ENCODE measurements at regions not wholly inside any gene's neighbourhood (a gene's known extent, or its start where the extent isn't known, plus 50 kb on each side); places are given as distances from the start of the nearest gene placed in this dataset.
A peak's percentile ranks its signal among the peaks of the same experiment; 100 is the strongest.
"Not testable (repeated sequence)": the region's sequence is repeated elsewhere in the genome, so short reads cannot be mapped to it uniquely, and the experiment has no call there.

DNA sequence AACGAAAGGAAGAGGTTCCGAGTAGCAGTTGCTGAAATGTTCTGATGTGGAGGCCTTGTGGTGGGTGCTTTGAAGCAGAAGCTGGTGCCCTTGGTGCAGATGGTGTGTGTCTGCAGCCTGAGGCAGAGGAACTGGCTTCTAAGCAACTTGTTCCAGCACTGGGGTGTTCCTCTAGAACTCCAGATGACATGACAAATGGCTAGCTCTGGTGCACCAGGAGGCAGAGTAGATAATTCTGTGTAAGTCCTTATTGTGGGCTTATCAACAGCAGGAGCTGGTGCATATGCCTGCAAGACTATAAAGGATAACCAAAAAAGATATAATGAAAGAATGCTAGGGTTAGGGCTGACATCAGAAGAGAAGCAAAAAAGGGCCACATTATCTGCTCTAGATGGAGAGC is 76.5 kb downstream of the ARL5B start:
- DNase-seq (ENCODE audit: low read depth in 4 of 4, low spot score in 2 of 4) = no peak

DNA sequence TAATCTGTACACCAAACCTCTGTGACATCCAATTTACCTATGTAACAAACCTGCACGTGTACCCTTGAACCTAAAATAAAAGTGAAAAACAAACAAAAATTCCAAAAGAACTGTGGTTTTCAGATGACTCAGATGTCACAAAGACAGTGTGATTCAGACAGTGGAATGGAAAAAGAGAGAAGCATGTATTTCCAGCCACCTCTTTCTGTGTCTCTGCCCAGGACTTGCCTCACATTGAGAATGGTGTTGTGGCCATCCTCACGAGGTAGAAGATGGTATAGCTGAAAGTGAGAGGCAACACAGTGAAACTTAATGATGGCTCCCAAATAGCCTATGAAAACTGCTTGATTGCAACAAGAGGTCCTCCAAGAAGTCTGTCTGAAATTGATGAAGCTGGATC is 78.0 kb downstream of the ARL5B start:
- DNase-seq (ENCODE audit: low read depth in 4 of 4, low spot score in 2 of 4) = no peak

DNA sequence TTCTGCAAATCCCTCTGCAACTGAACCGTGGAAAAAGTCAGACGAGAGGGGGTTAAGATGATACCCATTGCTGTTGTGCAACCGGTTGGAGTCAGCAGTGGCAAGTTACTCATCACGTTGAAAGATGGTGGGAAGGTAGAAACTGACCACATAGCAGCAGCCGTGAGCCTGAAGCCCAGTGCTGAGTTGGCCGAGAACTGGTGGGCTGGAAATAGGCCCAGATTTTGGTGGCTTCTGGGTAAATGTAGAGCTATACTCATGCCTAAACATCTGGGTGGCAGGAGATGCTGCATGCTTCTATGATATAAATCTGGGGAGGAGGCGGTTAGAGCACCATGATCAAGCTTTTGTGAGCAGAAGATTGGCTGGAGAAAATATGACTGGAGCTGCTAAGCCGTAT is 78.6 kb downstream of the ARL5B start:
- DNase-seq (ENCODE audit: low read depth in 4 of 4, low spot score in 2 of 4) = no peak

DNA sequence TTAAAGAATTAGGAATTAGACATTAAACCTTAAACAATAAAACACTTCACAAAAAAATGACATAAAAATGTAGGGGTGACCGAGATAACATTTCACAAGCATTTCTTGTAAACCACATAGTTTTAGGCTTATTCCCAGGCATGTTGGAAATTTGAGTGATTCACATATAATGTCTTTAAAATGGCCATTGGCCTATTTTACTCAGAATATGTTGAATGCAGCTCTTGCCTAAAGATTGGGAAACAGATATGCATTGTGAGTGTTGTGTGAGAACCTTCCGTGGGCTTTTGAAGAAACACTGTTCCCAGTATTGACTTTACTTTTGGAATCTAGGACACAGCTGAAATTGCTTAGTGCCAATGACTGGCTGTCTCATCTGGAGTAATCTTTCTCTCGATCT is 79.6 kb downstream of the ARL5B start:
- no peak for DNase-seq (ENCODE audit: low read depth in 4 of 4, low spot score in 2 of 4)

DNA sequence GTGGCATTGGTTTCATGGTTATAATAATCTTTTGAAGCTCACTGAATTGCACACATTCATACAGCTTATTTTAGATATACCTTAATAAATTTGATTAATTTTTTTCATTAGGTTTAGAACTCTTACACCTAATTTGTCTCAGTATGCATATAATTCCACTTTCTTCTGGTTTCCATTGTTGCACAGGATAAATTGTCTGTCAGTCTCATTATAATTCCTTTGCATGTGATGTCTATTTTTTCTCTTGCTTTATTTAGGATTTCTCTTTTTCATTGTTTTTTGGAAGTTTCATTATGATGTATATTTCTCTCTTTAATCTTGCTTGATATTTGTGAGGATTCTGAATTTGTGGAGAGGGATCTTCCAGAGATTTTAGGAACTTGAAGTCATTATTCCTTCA is 84.7 kb downstream of the ARL5B start:
- no peak for DNase-seq (ENCODE audit: low read depth in 4 of 4, low spot score in 2 of 4)

DNA sequence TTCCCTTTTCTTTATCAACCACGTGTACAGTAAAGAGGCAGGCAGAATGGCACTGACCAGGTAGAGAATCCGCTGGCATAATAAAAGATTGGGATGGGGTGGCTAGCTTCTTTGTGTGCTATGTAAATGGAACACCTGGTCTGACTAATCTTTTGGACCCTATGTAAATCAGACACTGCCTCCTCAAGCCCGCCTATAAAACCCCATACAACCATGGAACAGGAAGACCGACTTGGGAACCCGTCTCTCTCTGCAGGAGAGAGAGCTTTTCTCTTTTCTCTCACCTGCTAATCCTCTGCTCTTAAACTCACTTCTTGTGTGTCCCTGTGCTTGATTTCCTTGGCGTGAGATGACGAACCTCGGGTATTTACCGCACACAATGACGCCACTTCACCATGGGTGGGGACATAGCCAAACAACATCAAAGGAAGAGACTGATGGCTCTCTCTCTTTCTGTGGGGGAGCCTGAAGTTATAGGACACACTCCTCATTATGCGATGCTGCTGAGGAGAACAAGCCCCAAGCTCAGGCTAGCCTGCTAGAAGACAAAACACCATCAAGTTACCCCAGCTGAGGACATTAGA is 94.2 kb downstream of the ARL5B start:
- DNase-seq (ENCODE audit: low read depth in 4 of 4, low spot score in 2 of 4) = no peak

DNA sequence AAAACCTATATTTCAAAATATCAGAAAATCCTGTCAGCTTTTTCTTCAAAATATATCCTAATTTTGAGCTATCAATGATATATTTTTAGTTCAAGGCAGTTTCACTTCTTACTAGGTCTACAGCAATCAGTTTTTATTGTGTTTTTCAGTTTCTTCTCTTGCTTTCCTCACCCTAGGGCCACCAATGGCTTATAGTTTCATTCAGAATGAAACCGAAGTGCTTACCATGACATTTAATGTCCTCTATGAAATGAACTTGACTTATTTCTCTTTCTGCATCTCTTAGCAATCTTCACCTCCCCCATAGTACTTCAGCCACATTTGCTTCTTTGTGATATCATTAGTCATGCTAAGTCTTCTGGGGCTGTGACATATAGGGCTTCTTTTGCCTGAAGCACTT is 100.3 kb downstream of the ARL5B start:
- no peak for DNase-seq (ENCODE audit: low read depth in 4 of 4, low spot score in 2 of 4)

DNA sequence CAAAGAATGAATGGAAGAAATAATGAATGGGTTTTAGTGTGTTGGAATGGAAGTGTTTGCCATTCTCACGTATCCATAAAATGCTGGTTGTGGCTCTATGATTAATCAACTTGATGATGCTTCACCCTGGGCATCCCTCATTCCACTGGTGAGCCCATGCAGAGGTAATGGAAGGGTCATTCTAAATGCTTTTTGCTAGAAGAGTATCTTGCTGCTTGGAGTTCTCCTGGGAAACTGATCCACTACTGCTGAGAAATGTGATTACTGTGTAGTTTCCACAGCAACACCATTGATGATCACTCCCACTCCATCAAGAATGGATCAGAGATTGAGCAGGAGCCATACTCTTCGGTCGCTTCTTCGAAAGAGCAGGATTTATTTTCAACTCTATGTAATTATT is 101.6 kb downstream of the ARL5B start:
- DNase-seq (ENCODE audit: low read depth in 4 of 4, low spot score in 2 of 4) = no peak

DNA sequence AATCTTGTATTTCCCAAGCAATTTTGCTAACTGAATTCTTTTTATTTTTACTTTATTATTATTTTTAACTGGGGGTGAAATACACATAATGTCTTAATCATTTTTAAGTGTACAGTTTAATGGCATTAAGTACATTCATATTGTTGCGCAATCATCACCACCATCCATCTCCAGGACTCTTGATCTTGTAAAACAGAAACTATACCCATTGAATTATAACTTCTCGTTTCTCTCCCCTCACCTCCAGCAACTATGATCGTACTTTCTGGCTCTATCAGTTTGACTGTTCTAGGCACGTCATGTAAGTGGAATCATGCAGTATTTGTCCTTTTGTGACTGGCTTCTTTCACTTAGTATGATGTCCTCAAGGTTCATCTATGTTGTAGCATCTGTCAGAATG is 108.8 kb downstream of the ARL5B start:
- DNase-seq (ENCODE audit: low read depth in 4 of 4, low spot score in 2 of 4) = no peak

DNA sequence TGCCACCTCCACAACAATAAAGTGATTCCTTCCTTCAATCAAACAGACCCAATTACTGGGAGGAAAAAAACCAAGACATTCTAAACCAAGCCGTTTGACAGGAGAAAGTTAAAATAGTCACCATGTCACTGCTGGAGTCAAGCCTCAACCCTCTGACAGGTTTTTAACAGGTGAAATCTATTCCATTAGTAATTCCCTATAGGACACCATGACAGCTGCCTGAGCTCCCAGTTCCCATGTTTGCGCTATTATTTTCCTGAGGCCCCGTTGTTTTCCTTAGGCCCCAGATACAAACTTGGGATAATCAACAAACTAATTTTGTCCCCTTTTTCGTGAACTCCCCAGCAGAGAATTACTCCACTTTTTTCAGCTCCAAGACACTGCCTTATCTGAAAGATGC is 113.9 kb downstream of the ARL5B start:
- no peak for DNase-seq (ENCODE audit: low read depth in 4 of 4, low spot score in 2 of 4)

DNA sequence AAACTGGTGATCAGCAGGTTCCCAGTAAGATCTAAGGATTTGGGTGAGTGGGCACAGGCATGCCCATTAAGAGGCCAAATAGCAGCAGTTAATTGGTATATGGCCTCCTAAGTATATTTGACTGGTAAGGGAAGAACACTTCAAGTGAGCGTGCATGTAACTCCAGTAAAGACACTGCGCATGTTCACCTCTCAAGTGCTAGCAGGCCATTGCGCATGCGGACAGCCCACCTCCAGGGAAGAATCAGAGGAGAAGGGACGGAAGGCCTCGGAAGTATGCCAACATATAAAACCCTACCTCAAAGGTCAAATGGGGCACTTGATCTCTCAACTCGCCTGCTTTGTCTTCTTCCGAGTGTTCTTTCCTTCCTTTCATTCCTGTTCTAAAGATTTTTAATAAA is 118.0 kb downstream of the ARL5B start:
- no peak for DNase-seq (ENCODE audit: low read depth in 4 of 4, low spot score in 2 of 4)

DNA sequence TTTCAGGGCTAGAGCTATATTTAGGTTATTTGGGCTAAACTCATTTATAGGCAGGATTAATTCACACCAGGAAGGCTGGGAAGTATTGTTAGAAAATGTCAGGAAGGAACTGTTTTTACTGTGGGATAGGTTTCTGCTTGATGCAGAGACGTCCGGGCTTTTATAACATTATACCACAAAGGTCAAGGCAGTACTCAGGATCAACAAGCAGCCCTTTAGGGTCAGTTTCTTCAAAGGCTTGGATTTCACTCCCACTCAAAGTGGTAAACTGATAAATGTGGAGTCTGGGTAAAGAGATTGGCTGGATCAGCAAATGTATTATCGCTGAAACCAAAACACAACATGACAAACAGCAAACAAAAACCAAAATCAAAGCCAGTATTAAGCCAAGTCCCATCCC is 127.2 kb downstream of the ARL5B start:
- DNase-seq (ENCODE audit: low read depth in 4 of 4, low spot score in 2 of 4) = peak in 3 of 4 donors; percentile 12 to 39 (median 29)

DNA sequence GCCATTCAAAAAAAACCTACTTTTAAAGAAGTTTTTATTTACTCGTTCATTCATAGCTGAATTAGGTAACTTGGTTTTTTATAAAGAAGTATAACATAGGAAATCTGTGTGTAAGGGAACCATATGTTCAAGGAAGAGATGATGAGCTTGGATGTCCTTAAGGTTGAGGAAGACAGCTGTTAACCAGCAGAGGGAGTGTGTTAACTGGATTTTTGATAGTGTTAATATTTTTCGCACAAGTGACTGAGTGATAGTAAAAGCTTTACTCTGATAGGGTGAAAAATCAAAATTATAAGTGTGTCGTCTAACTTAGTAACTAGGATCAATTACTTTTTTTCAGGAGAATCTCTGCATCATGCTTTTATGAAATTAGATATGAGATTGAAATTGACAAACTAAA is 134.7 kb downstream of the ARL5B start:
- peak in 1 of 4 donors; percentile 4 for DNase-seq (ENCODE audit: low read depth in 4 of 4, low spot score in 2 of 4)

DNA sequence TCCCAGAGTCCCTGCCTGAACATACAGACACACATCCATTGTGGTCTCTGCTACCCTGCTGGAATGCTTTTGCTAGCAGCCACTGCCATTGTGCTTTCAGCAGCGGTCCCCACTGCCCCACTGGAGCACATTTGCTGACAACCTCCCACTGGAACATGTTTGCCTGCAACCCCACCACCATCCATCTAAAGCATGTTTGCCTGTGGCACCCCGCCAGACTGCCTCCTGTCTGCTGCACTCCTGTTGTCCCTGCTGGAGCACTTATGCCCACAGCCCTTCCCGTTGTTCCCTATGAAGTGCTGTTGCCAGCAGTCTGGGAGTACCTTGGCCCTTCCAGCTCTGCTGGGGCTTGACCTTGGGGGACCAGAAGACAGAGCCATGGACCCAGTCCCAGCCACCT is 136.3 kb downstream of the ARL5B start:
- no peak for DNase-seq (ENCODE audit: low read depth in 4 of 4, low spot score in 2 of 4)

DNA sequence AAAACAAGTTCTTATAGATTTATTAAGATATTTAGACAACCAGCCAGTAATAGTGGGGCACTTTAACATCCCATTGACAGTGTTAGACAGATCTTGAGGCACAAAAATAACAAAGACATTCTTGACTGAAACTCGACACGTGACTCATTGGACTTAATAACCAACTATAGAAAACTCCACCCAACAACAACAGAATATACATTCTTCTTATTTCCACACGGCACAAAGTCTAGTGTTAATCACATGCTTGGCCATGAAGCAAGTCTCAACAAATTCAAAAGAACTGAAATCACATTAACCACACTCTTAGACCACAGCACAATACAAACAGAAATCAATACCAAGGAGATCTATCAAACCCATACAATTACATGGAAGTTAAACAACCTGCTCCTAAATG is 138.1 kb downstream of the ARL5B start:
- DNase-seq (ENCODE audit: low read depth in 4 of 4, low spot score in 2 of 4) = no peak

DNA sequence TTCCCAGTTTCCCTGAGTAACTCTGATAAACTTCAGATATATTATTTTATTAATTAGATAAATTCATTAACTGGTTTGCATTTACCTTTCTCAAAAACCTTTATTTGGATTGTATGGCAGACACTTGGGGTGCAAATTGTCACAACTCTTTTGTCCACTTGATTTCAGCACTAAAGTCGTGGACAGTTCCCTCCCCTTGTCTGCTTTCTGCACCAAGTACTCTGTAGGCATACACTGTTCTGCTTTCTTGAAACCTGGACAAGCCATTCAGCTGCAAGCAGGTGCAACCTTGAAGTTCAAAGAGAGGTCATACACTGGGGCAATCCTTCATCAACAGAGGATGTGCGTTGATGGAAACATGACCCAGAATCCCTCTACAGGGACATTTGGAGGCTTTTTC is 162.9 kb downstream of the ARL5B start:
- DNase-seq (ENCODE audit: low read depth in 4 of 4, low spot score in 2 of 4) = peak in 3 of 4 donors; percentile 34 to 68 (median 41)

DNA sequence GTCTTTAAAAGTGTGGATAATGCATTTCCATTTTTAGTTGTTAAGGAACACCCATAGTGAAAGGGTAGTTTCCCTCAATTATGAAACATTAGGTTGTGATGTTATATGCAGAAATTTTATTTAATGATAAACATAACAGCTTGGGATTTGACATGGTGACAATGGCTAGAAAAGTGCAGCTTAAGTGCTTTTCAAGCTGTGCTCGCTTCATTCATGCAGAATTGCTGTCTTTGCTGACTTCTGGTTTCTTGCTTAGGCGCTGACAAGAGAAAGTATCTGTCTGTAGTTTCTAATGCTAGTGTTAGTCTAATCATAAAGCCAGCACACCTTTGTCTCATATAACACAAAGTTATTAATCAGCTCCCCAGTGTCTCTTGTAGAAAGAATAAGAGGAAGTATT is 170.0 kb downstream of the ARL5B start:
- DNase-seq (ENCODE audit: low read depth in 4 of 4, low spot score in 2 of 4) = no peak

DNA sequence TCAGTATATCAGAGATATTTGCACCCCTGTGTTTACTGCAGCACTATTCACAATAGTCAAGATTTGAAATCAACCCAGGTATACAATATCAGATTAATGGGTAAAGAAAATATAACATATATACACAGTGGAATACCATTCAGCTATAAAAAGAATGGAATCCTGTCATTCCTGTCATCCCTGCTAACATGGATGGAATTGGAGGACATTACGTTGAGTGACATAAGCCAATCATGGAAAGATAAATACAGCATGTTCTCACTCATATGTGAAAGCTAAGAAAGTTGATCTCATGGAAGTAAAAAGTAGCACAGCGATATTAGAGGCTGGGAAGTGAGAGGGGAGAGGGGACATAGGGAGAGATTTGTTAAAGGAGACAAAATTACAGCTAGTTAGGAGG is 171.0 kb downstream of the ARL5B start:
- no peak for DNase-seq (ENCODE audit: low read depth in 4 of 4, low spot score in 2 of 4)

DNA sequence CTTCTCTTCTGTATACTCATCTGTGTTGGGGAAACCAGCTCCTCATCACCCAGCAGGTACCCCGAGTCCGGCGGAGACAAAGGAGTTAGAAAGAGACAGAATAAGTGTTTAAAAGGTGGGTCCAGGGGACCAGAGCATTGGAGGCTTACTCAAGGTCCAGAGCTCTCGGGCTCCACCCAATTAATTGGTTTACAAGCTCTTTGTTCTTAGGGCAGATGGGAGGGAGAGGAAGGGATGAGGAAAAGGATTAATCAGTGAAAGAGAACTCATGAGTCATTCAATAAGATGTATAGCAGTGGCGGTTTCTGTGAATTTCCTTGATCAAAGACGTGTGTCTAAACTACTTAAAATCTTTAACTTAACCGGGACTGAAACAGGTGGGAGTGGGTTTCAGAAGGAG is 192.0 kb upstream of the MALRD1 start:
- DNase-seq (ENCODE audit: low read depth in 4 of 4, low spot score in 2 of 4) = not testable (repeated sequence)

DNA sequence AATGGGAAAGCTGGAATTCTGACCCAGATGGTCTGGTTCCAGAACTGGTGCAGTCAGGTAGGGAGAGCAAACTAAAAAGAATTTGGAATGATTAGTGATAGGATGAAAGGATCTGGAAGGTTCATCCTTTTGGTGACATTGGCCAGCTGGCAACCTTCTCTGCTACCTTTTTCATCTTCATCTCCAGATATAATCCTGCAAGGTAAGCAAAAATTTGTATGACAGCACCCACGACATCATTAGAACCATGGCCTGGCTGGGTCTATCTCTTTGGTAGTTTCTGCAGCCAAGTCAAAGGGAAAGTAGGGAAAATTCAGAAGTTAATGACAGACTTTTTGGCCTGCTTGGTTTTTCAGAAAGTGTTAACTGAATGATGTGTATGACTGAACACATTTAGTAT is 188.9 kb upstream of the MALRD1 start:
- no peak for DNase-seq (ENCODE audit: low read depth in 4 of 4, low spot score in 2 of 4)

DNA sequence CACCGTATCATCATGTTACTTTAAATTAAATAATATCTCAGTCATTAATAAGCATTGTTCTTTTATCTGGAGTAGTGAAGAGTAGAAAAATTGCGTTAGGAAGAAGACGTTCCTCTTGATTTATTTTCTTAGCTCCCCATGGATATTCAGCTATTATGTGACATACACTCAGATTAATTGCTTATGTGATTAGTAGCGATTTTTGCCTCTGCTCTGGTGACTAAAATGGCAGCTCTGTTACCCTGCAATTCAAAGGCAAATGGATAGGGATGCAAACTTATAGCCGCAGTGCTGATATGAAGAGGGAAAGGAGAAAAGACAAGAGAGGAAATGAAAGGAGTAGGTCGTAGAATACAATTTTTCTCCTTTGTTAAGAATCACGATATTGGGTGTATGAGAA is 188.4 kb upstream of the MALRD1 start:
- no peak for DNase-seq (ENCODE audit: low read depth in 4 of 4, low spot score in 2 of 4)

DNA sequence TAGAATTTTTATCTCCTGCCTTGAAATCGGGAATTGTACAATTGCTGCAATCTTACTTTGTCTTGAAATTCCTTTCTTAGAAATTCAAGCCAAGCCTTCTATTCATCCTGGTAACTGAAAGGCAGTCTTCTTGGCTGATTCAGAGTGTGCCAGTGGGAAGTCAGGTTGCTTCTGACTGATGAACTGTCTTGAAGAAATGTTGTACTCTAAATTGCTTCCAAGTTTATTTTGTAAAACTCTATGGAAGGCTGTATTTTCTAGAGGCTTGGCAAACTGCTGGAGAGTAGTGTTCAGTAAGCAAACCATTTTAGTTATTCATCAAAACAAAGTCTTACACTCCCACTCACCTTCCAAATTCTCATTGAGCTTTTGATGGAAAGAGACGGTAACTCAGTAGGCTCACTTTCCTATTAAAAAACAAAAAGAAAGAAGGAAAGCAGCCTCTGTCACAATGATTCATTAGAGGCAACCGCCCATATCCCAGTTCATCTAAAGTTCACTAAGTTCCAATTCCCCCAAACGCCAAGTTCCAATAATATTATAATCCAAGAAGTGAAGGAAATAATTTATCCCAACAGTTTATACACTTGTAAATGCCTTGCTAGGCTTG is 187.9 kb upstream of the MALRD1 start:
- peak in 3 of 4 donors; percentile 26 to 32 (median 29) for DNase-seq (ENCODE audit: low read depth in 4 of 4, low spot score in 2 of 4)

DNA sequence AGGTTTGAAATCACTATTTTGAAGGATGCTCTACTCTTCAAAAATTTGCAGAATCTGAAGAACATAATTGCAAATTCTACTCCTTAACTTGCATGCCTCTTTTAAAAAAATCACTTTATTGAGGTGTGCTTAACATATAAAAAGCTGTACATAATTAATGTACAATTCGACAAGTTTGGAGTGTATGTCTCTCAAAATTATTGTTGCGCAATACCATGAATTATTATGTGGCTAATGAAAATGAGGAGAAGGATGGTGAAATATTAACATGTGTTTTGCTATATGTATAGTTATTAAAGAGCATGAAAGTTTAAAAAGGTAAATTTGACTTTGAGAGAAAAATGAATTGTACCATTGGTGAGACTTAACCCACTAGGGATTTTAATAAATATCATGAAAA is 187.2 kb upstream of the MALRD1 start:
- DNase-seq (ENCODE audit: low read depth in 4 of 4, low spot score in 2 of 4) = no peak

Data from left renal cortex interstitium (tissue), 4 donors.